ENCODE measurements at regions not wholly inside any gene's neighbourhood (a gene's known extent, or its start where the extent isn't known, plus 50 kb on each side); places are given as distances from the start of the nearest gene placed in this dataset.

DNA sequence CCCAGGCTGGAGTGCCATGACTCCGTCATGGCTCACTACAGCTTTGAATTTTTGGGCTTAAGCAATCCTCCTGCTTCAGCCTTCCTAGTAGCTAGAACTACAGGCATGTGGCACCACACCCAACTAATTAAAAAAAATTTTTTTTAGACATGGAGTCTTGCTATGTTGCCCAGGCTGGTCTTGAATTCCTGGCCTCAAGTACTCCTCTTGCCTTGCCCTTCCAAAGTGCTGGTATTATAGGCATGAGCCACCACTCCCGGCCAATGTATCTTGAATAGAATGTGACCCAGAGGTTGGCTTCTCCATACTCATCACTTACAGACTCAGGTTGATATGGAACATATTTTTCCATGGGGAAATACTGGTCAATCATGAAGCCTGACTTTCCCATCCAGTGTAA is 51.2 kb upstream of the JAK2 start:
- no peak for DNase-seq
- H3K27ac ChIP-seq (ENCODE audit: low read depth in 1 of 2, low read length in 1 of 2): no peak overlapping the region
- H3K9me3 ChIP-seq (ENCODE audit: control insufficient read depth in 4 of 4, insufficient read depth in 3 of 4, low read length in 3 of 4): no peaks in the 10 kb centered on the region
- H3K36me3 ChIP-seq (ENCODE audit: control insufficient read depth in 4 of 4, insufficient read depth in 4 of 4, low read length in 4 of 4): no peaks in the 10 kb centered on the region
- no peak overlapping the region for H3K4me3 ChIP-seq
- 87 to 94% methylated on average over 2 of the region's 2 CpGs for WGBS, 2 donors
- H3K4me1 ChIP-seq (ENCODE audit: control insufficient read depth in 5 of 5, insufficient read depth in 5 of 5, low read length in 5 of 5): peaks cover 0 to 11% (median 8%) of the 10 kb centered on the region in 5 donors
- no peaks in the 10 kb centered on the region for H3K27me3 ChIP-seq (ENCODE audit: control insufficient read depth in 3 of 3, insufficient read depth in 3 of 3, low read length in 2 of 3)
- TF ChIP-seq, protein P1, sequence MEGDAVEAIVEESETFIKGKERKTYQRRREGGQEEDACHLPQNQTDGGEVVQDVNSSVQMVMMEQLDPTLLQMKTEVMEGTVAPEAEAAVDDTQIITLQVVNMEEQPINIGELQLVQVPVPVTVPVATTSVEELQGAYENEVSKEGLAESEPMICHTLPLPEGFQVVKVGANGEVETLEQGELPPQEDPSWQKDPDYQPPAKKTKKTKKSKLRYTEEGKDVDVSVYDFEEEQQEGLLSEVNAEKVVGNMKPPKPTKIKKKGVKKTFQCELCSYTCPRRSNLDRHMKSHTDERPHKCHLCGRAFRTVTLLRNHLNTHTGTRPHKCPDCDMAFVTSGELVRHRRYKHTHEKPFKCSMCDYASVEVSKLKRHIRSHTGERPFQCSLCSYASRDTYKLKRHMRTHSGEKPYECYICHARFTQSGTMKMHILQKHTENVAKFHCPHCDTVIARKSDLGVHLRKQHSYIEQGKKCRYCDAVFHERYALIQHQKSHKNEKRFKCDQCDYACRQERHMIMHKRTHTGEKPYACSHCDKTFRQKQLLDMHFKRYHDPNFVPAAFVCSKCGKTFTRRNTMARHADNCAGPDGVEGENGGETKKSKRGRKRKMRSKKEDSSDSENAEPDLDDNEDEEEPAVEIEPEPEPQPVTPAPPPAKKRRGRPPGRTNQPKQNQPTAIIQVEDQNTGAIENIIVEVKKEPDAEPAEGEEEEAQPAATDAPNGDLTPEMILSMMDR (IDR thresholded peaks at IDR 0.05; ENCODE audit: control extremely low read depth, extremely low read depth): no peak
- no peak for ATAC-seq (ENCODE audit: insufficient read depth, low FRiP score)
- no peak overlapping the region for H3K9ac ChIP-seq (ENCODE audit: insufficient read depth in 1 of 2, low read length in 2 of 2)

DNA sequence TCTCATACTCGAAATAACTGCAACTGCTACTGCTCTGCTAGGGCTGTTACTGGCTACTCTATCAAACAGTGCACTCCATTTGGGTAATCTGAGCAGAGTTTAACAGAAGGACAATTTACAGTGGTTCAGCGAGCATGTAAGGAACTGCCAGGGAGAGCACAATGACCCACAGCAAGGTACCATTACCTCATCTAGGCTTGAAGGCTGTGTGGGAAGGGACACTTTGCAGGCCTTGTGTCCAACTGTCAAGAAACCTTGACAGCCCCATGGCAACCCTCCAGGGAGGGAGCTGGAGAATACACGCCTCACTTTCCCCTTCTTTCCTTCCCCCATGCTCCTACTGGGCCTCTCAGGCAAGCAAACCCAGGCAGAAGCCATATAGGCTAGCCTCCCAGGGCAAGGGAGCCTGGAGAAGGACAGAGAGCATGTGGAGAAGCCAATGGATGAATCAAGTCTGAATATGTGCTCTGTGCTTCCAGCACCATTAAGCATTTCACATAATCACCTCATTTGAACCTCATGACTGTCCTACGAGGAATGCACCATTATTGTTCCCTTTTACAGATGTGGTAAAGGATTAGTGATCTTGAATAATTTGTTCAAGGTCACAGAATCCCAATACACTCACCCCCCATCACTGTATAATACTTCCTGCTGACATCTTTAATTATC is 49.9 kb upstream of the JAK2 start:
- DNase-seq: no peak
- TF ChIP-seq, protein P1 (IDR thresholded peaks at IDR 0.05; ENCODE audit: control extremely low read depth, extremely low read depth): no peak
- WGBS, 2 donors: 70 to 80% methylated on average over 4 of the region's 4 CpGs
- H3K27me3 ChIP-seq (ENCODE audit: control insufficient read depth in 3 of 3, insufficient read depth in 3 of 3, low read length in 2 of 3): no peaks in the 10 kb centered on the region
- ATAC-seq (ENCODE audit: insufficient read depth, low FRiP score): no peak
- H3K4me3 ChIP-seq: no peak overlapping the region
- H3K36me3 ChIP-seq (ENCODE audit: control insufficient read depth in 4 of 4, insufficient read depth in 4 of 4, low read length in 4 of 4): no peaks in the 10 kb centered on the region
- no peak overlapping the region for H3K9ac ChIP-seq (ENCODE audit: insufficient read depth in 1 of 2, low read length in 2 of 2)
- H3K4me1 ChIP-seq (ENCODE audit: control insufficient read depth in 5 of 5, insufficient read depth in 5 of 5, low read length in 5 of 5): peaks cover 0 to 11% (median 8%) of the 10 kb centered on the region in 5 donors
- no peaks in the 10 kb centered on the region for H3K9me3 ChIP-seq (ENCODE audit: control insufficient read depth in 4 of 4, insufficient read depth in 3 of 4, low read length in 3 of 4)
- peak overlapping the region in 1 of 2 donors; percentile 2 for H3K27ac ChIP-seq (ENCODE audit: low read depth in 1 of 2, low read length in 1 of 2)
